ENCODE measurements at regions not wholly inside any gene's neighbourhood (a gene's known extent, or its start where the extent isn't known, plus 50 kb on each side); places are given as distances from the start of the nearest gene placed in this dataset.
A peak's percentile ranks its signal among the peaks of the same experiment; 100 is the strongest.

DNA sequence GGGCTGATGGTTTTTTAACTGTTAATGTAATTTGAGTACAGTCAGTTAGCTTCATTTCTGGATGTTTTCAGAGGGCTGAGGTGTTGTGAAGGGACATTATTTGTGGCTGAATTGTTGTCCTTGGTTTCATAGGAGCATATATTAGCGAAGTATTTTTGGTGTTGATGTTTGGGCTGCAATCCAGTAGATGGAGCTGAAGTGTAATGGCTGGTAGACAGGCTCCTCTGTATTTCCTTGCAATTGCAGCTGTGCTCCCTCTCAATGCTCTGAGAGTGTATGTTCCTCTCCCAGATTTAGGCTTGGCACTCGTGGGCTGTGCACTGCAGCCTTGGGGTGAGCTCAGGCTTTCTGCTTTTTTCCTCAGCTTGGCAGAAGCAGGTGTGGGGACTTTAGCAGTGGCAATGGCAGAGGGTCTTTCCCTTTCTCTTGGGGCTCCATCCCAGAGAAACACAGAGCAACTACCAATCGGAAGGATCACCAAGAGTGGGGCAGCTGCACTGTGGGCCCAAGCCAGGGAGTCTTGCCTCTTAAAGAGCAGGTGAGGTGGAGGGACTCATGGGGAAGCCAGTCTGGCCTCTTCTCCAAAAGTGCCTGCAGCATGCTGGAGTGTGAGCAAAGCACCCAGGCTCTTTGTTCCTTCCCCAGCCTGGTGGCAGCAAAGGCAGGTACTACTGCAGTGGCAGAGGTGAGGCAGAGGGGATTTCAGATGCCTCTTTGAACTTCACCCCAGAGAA lies 544.4 kb downstream of the SH2D4B start:
- no peak for DNase-seq (ENCODE audit: low read depth, low spot score)
- Histone ChIP-seq H3K9ac (ENCODE audit: insufficient read length) (no peak overlapping the region), H3K4me3 (no peak overlapping the region), H3K36me3 (ENCODE audit: insufficient read depth, low read length) (no peaks in the 10 kb centered on the region), H3K27ac (no peak overlapping the region), H3K9me3 (ENCODE audit: low read depth, low read length) (no peaks in the 10 kb centered on the region)
- TF ChIP-seq EZH2 (IDR thresholded peaks at IDR 0.05) (no peak), FOXP2 (optimal IDR thresholded peaks at IDR 0.05; ENCODE audit: control extremely low read depth, extremely low read length, insufficient read depth) (no peak), POLR2AphosphoS5 (IDR thresholded peaks at IDR 0.05; ENCODE audit: borderline replicate concordance, low read depth, low read length) (no peak)

GRCh38 chr10:81082621-81083376 lies 545.1 kb downstream of the SH2D4B start:
- H3K27ac ChIP-seq, result no peak overlapping the region
- H3K9me3 ChIP-seq (ENCODE audit: low read depth, low read length), result no peaks in the 10 kb centered on the region
- no peak for TF ChIP-seq EZH2 (IDR thresholded peaks at IDR 0.05)
- no peak overlapping the region for H3K9ac ChIP-seq (ENCODE audit: insufficient read length)
- H3K4me3 ChIP-seq, result no peak overlapping the region
- DNase-seq (ENCODE audit: low read depth, low spot score), result no peak
- no peaks in the 10 kb centered on the region for H3K36me3 ChIP-seq (ENCODE audit: insufficient read depth, low read length)

GRCh38 chr10:81093056-81093455 lies 555.4 kb downstream of the SH2D4B start:
- Histone ChIP-seq H3K27ac (no peak overlapping the region), H3K4me3 (no peak overlapping the region), H3K9me3 (ENCODE audit: low read depth, low read length) (no peaks in the 10 kb centered on the region), H3K9ac (ENCODE audit: insufficient read length) (no peak overlapping the region), H3K36me3 (ENCODE audit: insufficient read depth, low read length) (no peaks in the 10 kb centered on the region)
- TF ChIP-seq POLR2AphosphoS5 (IDR thresholded peaks at IDR 0.05; ENCODE audit: borderline replicate concordance, low read depth, low read length), result no peak
- no peak for TF ChIP-seq FOXP2 (optimal IDR thresholded peaks at IDR 0.05; ENCODE audit: control extremely low read depth, extremely low read length, insufficient read depth)
- no peak for TF ChIP-seq EZH2 (IDR thresholded peaks at IDR 0.05)
- no peak for DNase-seq (ENCODE audit: low read depth, low spot score)

DNA sequence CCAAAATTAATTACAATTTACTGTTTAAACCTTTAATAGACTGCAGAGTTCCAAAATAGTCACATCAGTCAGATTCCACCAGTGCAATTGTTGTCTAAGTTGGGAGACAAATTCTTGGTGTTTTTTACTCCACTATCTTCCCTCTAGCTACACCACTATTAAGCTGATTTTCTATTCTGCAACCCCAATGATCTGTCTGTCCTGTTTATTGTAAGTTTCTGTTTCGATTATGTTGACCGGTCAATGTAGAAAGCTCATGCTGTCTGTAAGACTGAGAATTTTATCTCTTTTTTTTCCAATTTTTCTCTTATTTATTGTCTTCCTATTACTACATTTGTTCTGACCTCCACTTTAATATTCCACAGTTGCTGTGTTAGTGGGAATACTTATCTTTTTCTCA lies 557.5 kb downstream of the SH2D4B start:
- Histone ChIP-seq H3K9ac (ENCODE audit: insufficient read length) (no peak overlapping the region), H3K4me3 (no peak overlapping the region), H3K9me3 (ENCODE audit: low read depth, low read length) (no peaks in the 10 kb centered on the region), H3K27ac (no peak overlapping the region), H3K36me3 (ENCODE audit: insufficient read depth, low read length) (no peaks in the 10 kb centered on the region)
- TF ChIP-seq POLR2AphosphoS5 (IDR thresholded peaks at IDR 0.05; ENCODE audit: borderline replicate concordance, low read depth, low read length) (no peak), FOXP2 (optimal IDR thresholded peaks at IDR 0.05; ENCODE audit: control extremely low read depth, extremely low read length, insufficient read depth) (no peak), EZH2 (IDR thresholded peaks at IDR 0.05) (no peak)
- DNase-seq (ENCODE audit: low read depth, low spot score), result no peak

- no peak for DNase-seq (ENCODE audit: low read depth, low spot score)
- Histone ChIP-seq H3K36me3 (ENCODE audit: insufficient read depth, low read length) (no peaks in the 10 kb centered on the region), H3K9me3 (ENCODE audit: low read depth, low read length) (no peaks in the 10 kb centered on the region), H3K4me3 (no peak overlapping the region), H3K9ac (ENCODE audit: insufficient read length) (no peak overlapping the region), H3K27ac (no peak overlapping the region)
- TF ChIP-seq FOXP2 (optimal IDR thresholded peaks at IDR 0.05; ENCODE audit: control extremely low read depth, extremely low read length, insufficient read depth) (no peak), EZH2 (IDR thresholded peaks at IDR 0.05) (no peak), POLR2AphosphoS5 (IDR thresholded peaks at IDR 0.05; ENCODE audit: borderline replicate concordance, low read depth, low read length) (no peak)
Observed at GRCh38 chr10:81096558-81096957, 558.9 kb downstream of the SH2D4B start.

GRCh38 chr10:81101062-81101461 lies 563.4 kb downstream of the SH2D4B start:
- no peak for TF ChIP-seq POLR2AphosphoS5 (IDR thresholded peaks at IDR 0.05; ENCODE audit: borderline replicate concordance, low read depth, low read length)
- Histone ChIP-seq H3K4me3 (no peak overlapping the region), H3K27ac (0 out of 2 replicates have a peak overlapping the region, but pooled peaks have one; percentile 19), H3K9ac (ENCODE audit: insufficient read length) (no peak overlapping the region), H3K9me3 (ENCODE audit: low read depth, low read length) (no peaks in the 10 kb centered on the region), H3K36me3 (ENCODE audit: insufficient read depth, low read length) (no peaks in the 10 kb centered on the region)
- DNase-seq (ENCODE audit: low read depth, low spot score), result no peak

- no peak for DNase-seq (ENCODE audit: low read depth, low spot score)
- no peak for TF ChIP-seq FOXP2 (optimal IDR thresholded peaks at IDR 0.05; ENCODE audit: control extremely low read depth, extremely low read length, insufficient read depth)
- TF ChIP-seq EZH2 (IDR thresholded peaks at IDR 0.05), result no peak
- no peak for TF ChIP-seq POLR2AphosphoS5 (IDR thresholded peaks at IDR 0.05; ENCODE audit: borderline replicate concordance, low read depth, low read length)
- Histone ChIP-seq H3K36me3 (ENCODE audit: insufficient read depth, low read length) (no peaks in the 10 kb centered on the region), H3K9ac (ENCODE audit: insufficient read length) (no peak overlapping the region), H3K27ac (no peak overlapping the region), H3K9me3 (ENCODE audit: low read depth, low read length) (no peaks in the 10 kb centered on the region), H3K4me3 (no peak overlapping the region)
Observed at GRCh38 chr10:81104494-81104893, 566.8 kb downstream of the SH2D4B start.

GRCh38 chr10:81108516-81109199 lies 571.0 kb downstream of the SH2D4B start:
- Histone ChIP-seq H3K9ac (ENCODE audit: insufficient read length) (no peak overlapping the region), H3K9me3 (ENCODE audit: low read depth, low read length) (no peaks in the 10 kb centered on the region), H3K4me3 (no peak overlapping the region), H3K27ac (no peak overlapping the region), H3K36me3 (ENCODE audit: insufficient read depth, low read length) (no peaks in the 10 kb centered on the region)
- TF ChIP-seq POLR2AphosphoS5 (IDR thresholded peaks at IDR 0.05; ENCODE audit: borderline replicate concordance, low read depth, low read length) (no peak), FOXP2 (optimal IDR thresholded peaks at IDR 0.05; ENCODE audit: control extremely low read depth, extremely low read length, insufficient read depth) (no peak), EZH2 (IDR thresholded peaks at IDR 0.05) (no peak)
- no peak for DNase-seq (ENCODE audit: low read depth, low spot score)
